ENCODE measurements at regions not wholly inside any gene's neighbourhood (a gene's known extent, or its start where the extent isn't known, plus 50 kb on each side); places are given as distances from the start of the nearest gene placed in this dataset.
"Not testable (repeated sequence)": the region's sequence is repeated elsewhere in the genome, so short reads cannot be mapped to it uniquely, and the experiment has no call there.

- no peak for DNase-seq (ENCODE audit: low spot score)
Measured at GRCh38 chr5:97544240-97544639, 361.2 kb upstream of the RIOK2 start.

GRCh38 chr5:97544678-97545077, 361.6 kb upstream of the RIOK2 start:
- no peak for DNase-seq (ENCODE audit: low spot score)

DNA sequence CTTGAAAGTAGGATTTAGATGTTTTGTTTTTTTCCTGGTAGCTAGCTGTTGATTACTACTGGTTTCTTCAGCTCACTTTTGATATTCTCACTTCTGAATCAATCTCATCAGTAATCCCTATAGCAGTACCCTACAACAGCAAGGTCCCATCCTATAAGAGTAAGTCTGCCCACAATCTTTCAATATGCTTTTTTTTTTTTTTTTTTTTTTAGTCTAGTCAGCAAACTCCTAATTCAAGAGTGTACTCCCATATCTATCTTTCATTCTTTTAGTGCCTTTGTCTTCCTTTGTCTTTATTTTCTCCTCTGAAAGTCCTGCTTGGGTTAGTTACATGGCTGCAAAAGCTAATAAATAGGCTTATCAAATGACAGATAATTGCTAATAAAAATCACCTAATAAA, 362.4 kb upstream of the RIOK2 start:
- DNase-seq (ENCODE audit: low spot score), result no peak

GRCh38 chr5:97545886-97546535, 363.0 kb upstream of the RIOK2 start:
- DNase-seq (ENCODE audit: low spot score), result no peak

DNA sequence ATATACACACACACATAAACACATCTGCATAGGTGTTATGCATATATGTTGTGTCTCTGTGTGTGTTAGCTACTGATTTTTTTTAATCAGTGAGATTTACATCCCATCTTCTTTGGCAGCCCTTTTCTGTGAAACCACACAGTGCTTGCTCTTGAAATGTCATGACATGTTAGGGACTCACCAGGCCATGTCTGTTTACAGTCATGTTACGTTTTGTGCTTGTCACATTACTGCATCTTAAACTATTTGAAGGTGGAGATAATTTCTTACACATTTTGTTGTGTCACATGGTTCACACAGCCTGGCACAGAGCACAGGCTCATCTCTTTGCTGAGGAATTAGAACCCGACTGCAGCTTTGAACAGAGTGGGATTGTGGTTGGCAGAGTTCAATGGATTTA, 364.4 kb upstream of the RIOK2 start:
- no peak for DNase-seq (ENCODE audit: low spot score)

DNA sequence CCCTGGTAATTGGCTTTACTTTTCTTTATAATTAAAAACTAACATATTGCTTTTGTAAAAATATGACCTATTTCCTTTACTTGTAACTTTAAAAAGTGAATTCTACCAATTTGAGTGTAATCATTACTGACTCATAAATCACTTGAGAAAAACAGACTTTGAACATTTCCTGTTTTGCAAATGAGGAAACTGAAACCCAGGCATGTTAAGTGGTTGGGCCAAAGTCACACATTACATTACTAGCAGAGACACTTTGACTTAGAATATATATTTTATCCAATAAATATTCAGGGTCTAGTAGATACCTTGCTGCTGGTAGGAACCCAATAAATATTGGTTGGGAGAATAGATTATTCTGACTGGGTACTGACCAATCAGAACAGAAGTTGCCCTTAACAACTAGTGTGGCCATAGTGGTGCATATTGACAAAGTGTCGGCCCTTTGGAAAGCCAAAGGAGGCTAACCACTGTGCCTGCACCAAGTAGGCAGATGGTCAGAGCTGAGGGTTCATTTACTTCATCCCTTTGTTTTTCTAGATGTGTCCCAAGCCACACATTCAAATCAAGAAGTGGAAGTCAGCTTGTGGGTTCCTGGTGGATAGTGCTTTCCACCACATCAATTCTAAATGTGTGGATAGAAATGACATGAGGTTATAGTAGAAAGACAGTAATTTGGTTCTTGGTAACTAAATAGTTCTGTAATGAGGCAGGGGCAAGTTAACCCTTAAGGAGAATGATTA, 365.1 kb upstream of the RIOK2 start:
- DNase-seq (ENCODE audit: low spot score), result peak; percentile 13

- DNase-seq (ENCODE audit: low spot score), result no peak
Measured at GRCh38 chr5:97548739-97549080, 365.7 kb upstream of the RIOK2 start.

DNA sequence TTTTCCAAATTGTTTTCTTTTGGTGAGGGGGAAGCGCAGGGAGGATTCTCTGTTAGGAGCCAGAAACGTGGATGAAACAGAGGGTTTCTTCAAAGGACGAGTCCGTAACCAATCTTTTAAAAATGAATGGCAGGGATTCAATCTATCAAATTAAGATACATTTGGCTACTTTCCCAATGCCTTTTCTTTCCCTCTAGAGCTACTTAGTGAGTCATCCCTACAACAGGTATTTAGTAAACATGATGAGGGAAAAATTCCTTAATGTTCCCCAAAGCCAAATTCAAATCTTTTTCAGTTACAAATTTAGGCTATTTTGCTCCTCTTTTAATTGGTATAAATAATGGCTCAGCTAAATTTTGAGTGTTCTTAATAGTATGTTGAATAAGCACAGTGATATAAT, 366.4 kb upstream of the RIOK2 start:
- no peak for DNase-seq (ENCODE audit: low spot score)

- peak; percentile 51 for DNase-seq (ENCODE audit: low spot score)
Measured at GRCh38 chr5:97550164-97550563, 367.1 kb upstream of the RIOK2 start.

- no peak for DNase-seq (ENCODE audit: low spot score)
Measured at GRCh38 chr5:97550818-97551217, 367.8 kb upstream of the RIOK2 start.

DNA sequence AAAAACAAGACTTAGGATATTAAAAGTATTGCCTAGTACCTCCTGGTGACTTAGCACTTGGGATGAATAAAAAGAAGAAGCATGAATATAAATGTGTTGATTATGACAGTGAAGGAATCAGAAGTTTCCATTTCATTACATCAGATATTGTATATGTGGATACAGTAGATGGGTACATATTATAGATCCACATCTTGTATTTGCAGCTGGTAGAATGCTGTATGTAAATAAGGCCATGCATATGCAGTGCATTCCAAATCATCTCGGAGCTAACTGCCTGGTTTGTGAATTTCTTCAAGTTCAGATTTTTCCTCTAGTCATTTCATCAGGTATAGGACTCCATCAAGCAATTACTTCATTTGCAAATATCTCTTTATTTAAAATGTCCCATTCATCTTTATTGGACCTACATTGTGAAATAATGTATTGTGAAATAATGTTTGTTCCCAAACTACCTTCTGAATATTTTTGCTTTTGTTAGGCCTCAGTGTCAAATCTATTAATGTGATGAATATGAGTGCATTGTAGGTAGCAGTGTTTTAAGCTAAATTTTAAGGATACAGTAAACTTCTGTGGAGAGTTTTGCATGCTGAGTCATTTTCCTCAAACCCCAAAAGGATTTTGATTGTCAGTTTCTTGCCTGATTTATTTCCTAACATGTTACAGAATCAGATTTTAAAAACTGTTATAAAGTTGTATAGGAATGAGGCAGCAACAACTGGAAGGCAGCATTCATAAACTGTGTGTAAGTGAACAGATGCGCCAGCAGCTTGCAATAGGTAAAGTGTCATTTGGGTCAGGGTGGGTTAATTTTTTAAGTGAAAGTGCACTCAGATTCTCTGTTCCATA, 370.8 kb upstream of the RIOK2 start:
- no peak for DNase-seq (ENCODE audit: low spot score)

DNA sequence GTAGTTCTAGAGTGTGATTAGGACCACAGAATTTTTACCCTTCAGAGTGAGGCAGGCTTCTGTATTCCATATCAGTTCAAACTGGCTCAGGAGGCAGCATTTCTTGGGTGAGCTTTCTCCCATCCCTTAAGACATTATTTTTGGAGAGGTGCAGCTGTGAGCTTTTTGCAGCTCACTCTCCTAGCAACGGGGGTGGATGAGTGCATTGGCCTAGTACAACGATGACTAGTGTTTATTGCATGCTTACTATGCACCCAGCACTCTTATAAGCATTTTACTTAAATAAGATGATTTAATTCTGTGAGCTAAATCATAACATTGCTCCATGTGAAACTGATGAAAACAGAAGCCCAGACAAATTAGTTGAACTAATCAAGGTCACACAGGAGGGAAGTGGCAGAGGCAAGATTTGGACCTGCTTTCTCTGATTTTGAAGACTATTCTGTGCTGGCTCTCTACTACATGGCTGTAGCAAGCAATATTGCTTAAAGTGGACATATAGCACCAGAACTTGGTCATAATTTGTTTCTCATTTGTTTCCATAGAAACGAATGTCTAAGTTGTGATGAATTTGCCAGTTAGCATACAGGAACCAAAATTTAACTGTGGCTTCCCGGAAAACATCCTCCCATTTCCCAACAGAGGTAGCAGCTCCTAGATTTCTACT, 372.1 kb upstream of the RIOK2 start:
- DNase-seq (ENCODE audit: low spot score), result no peak

GRCh38 chr5:97555644-97555981, 372.6 kb upstream of the RIOK2 start:
- no peak for DNase-seq (ENCODE audit: low spot score)

GRCh38 chr5:97559827-97560598, 377.0 kb upstream of the RIOK2 start:
- DNase-seq (ENCODE audit: low spot score), result no peak

GRCh38 chr5:97560599-97560993, 377.5 kb upstream of the RIOK2 start:
- DNase-seq (ENCODE audit: low spot score), result no peak

DNA sequence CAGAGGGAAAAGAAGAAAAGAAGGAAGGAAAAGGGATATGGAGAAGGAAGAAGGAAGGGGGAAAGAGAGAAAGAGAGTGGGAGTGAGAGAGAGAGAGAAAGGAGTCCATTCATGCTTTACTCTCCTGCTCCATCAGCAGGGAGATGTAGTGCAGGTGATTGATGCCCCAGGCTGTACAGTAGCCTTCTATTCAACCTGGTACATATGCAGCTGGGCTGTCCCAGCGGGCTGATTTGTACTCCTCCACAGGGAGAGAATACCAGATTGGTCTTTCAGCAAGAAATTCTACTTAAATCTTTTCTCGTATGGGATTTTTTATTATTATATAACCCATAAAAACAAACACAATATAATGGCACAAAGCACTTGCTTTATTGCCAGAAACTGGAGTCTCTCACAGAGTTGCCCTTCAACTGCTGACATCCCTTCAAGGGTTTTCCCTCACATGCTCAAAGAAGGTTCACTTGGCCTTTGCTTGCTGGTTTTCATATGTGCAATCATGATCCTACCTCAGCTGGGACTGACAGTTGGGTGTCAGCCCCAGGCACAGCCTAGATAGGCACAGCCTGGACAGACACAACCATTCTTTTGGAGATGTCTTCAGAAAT, 380.1 kb upstream of the RIOK2 start:
- no peak for DNase-seq (ENCODE audit: low spot score)

GRCh38 chr5:97568382-97568781, 385.3 kb upstream of the RIOK2 start:
- DNase-seq (ENCODE audit: low spot score), result no peak

GRCh38 chr5:97570242-97570641, 387.2 kb upstream of the RIOK2 start:
- no peak for DNase-seq (ENCODE audit: low spot score)

- no peak for DNase-seq (ENCODE audit: low spot score)
Measured at GRCh38 chr5:97575322-97575721, 392.3 kb upstream of the RIOK2 start.

GRCh38 chr5:97576956-97577355, 393.9 kb upstream of the RIOK2 start:
- no peak for DNase-seq (ENCODE audit: low spot score)

DNA sequence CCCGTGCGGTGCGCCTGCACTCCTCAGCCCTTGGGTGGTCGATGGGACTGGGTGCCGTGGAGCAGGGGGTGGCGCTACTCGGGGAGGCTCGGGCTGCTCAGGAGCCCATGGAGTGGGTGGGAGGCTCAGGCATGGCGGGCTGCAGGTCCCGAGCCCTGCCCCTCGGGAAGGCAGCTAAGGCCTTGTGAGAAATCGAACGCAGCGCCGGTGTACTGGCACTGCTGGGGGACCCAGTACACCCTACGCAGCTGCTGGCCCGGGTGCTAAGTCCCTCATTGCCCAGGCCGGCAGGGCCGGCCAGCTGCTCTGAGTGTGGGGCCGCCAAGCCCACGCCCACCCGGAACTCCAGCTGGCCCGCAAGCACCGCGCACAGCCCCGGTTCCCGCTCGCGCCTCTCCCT, 396.9 kb upstream of the RIOK2 start:
- DNase-seq (ENCODE audit: low spot score), result not testable (repeated sequence)
